OCI-LY1 (cell line): ENCODE measurements at regions not wholly inside any gene's neighbourhood (a gene's known extent, or its start where the extent isn't known, plus 50 kb on each side); places are given as distances from the start of the nearest gene placed in this dataset.

ENCODE experiments used
- CTCF ChIP-seq: fragments of 200-600 bp; sonication (generic), shearing (Covaris generic); IDR thresholded peaks from 2 replicates; pipeline ENCODE4 v1.5.1; 2017; ENCODE audit warnings: mild to moderate bottlenecking, antibody characterized with exemption, low read length, moderate library complexity, mixed read lengths
- EZH2 ChIP-seq: fragments of 200-600 bp; sonication (generic), shearing (Covaris generic); IDR thresholded peaks from 2 replicates; pipeline ENCODE4 v1.8.0; 2017; ENCODE audit warnings: borderline replicate concordance, mixed run types, mild to moderate bottlenecking, antibody characterized with exemption, low read length, moderate library complexity, mixed read lengths

GRCh38 chr11:103546236-103546635 lies 437.0 kb downstream of the DYNC2H1 start:
- TF ChIP-seq CTCF (no peak), EZH2 (no peak)
